ENCODE measurements at regions not wholly inside any gene's neighbourhood (a gene's known extent, or its start where the extent isn't known, plus 50 kb on each side); places are given as distances from the start of the nearest gene placed in this dataset.

- POLR2A ChIA-PET (ENCODE audit: unreplicated experiment): interaction anchor here (0.6 kb wide), 1 partner anchor 12 kb away, joined by 9 read pairs; no protein-coding TSS in a partner anchor
- Histone ChIP-seq H3K9ac (ENCODE audit: low read depth, low read length) (no peak overlapping the region), H3K79me1 (ENCODE audit: low read depth in 1 of 2, low read length in 2 of 2) (no peaks in the 10 kb centered on the region), H4K8ac (ENCODE audit: low read depth in 2 of 2, low read length in 2 of 2) (no peak overlapping the region), H3K4me3 (ENCODE audit: insufficient read depth, low read depth, low read length) (no peak overlapping the region), H3K27me3 (ENCODE audit: control insufficient read depth, insufficient read depth, low read length) (peaks cover 2% of the 10 kb centered on the region), H2BK15ac (ENCODE audit: low read depth, low read length) (no peak overlapping the region), H3K4me2 (ENCODE audit: low read depth, low read length) (no peak overlapping the region), H2AK9ac (replicated peaks; ENCODE audit: low read depth, low read length, poor library complexity) (no peak overlapping the region), H2AFZ (replicated peaks; ENCODE audit: low read length, poor library complexity) (no peak overlapping the region), H3K27ac (ENCODE audit: insufficient read depth, low read length) (no peak overlapping the region), H3K4me1 (ENCODE audit: control insufficient read depth, insufficient read depth, low read length) (no peaks in the 10 kb centered on the region), H2AK5ac (ENCODE audit: low read depth, low read length) (no peak overlapping the region), H3K36me3 (ENCODE audit: control insufficient read depth, insufficient read depth, low read length) (no peaks in the 10 kb centered on the region), H2BK5ac (ENCODE audit: low read depth, low read length, poor library complexity, severe bottlenecking) (no peak overlapping the region), H2BK120ac (ENCODE audit: low read depth, low read length) (no peak overlapping the region), H3K23ac (ENCODE audit: low read depth, low read length) (no peak overlapping the region), H3K4ac (ENCODE audit: low read depth, low read length) (no peak overlapping the region), H3K14ac (replicated peaks; ENCODE audit: low read depth, low read length) (no peak overlapping the region), H3K18ac (ENCODE audit: low read depth, low read length) (no peak overlapping the region), H4K91ac (ENCODE audit: insufficient read depth, low read depth, low read length) (no peak overlapping the region), H3K9me3 (ENCODE audit: control insufficient read depth, insufficient read depth, low read length) (no peaks in the 10 kb centered on the region), H3K9me1 (ENCODE audit: insufficient read depth, low read length) (no peaks in the 10 kb centered on the region), H3K56ac (ENCODE audit: extremely low read depth, insufficient read depth, low read length) (no peak overlapping the region), H4K5ac (ENCODE audit: low read depth, low read length) (no peak overlapping the region), H2BK20ac (ENCODE audit: low read depth, low read length) (no peak overlapping the region), H4K20me1 (ENCODE audit: insufficient read depth, low read length) (no peaks in the 10 kb centered on the region)
- WGBS, 2 experiments (ENCODE audit: extremely low coverage in 2 of 2, insufficient read length in 1 of 2): no CpG with 5 or more reads among the region's 5 CpGs
- CTCF ChIA-PET: no interaction called here
- TF ChIP-seq MXI1 (IDR thresholded peaks at IDR 0.05; ENCODE audit: borderline replicate concordance, low read depth, low read length) (no peak), USF2 (IDR thresholded peaks at IDR 0.05; ENCODE audit: low read depth, low read length) (no peak), CTCF (conservative IDR thresholded peaks at IDR 0.05; ENCODE audit: low read depth, low read length) (no peak), FOS (IDR thresholded peaks at IDR 0.05; ENCODE audit: low read depth, low read length) (no peak), RFX5 (IDR thresholded peaks at IDR 0.05; ENCODE audit: low read depth, low read length) (no peak), CHD1 (IDR thresholded peaks at IDR 0.05; ENCODE audit: low read depth, low read length) (no peak), ELK1 (IDR thresholded peaks at IDR 0.05; ENCODE audit: borderline replicate concordance, low read depth, low read length) (no peak), SMC3 (IDR thresholded peaks at IDR 0.05; ENCODE audit: low read depth, low read length) (no peak), BHLHE40 (IDR thresholded peaks at IDR 0.05; ENCODE audit: low read depth, low read length) (no peak), RAD21 (IDR thresholded peaks at IDR 0.05; ENCODE audit: low read length) (no peak), RCOR1 (IDR thresholded peaks at IDR 0.05; ENCODE audit: insufficient replicate concordance, low read length) (no peak), POLR2A (IDR thresholded peaks at IDR 0.05; ENCODE audit: low read depth, low read length) (no peak), NFE2L2 (IDR thresholded peaks at IDR 0.05; ENCODE audit: low read depth, low read length) (no peak), MAZ (IDR thresholded peaks at IDR 0.05; ENCODE audit: borderline replicate concordance, low read depth, low read length) (no peak), CEBPB (IDR thresholded peaks at IDR 0.05; ENCODE audit: low read depth, low read length) (no peak), MAFK (IDR thresholded peaks at IDR 0.05; ENCODE audit: low read depth, low read length) (no peak)
- DNase-seq (no peak), ATAC-seq (ENCODE audit: low read depth) (no peak)
- BruUV-seq (replicated peaks): no TSS peak
- intact Hi-C loops (cut with micrococcal nuclease) (no loop called here), dilution Hi-C loops (cut with HindIII; ENCODE audit: low sequenced_read_pairs, unreplicated experiment) (no loop called here), in situ Hi-C loops (cut with MboI; ENCODE audit: low sequenced_read_pairs) (no loop called here)
Observed at GRCh38 chr15:84143753-84144314, 91.7 kb upstream of the GOLGA6L4 start.
